H1 (cell line): ENCODE measurements at regions not wholly inside any gene's neighbourhood (a gene's known extent, or its start where the extent isn't known, plus 50 kb on each side); places are given as distances from the start of the nearest gene placed in this dataset.

Experiments
- E2F6 ChIP-seq: IDR thresholded peaks from 2 replicates; pipeline ENCODE4 v1.6.1; 2012; ENCODE audit warnings: inconsistent platforms

- no peak for TF ChIP-seq E2F6
Observed at GRCh38 chr2:185894223-185894622, 155.6 kb downstream of the FSIP2 start (continued).
